ENCODE measurements at regions not wholly inside any gene's neighbourhood (a gene's known extent, or its start where the extent isn't known, plus 50 kb on each side); places are given as distances from the start of the nearest gene placed in this dataset.

DNA sequence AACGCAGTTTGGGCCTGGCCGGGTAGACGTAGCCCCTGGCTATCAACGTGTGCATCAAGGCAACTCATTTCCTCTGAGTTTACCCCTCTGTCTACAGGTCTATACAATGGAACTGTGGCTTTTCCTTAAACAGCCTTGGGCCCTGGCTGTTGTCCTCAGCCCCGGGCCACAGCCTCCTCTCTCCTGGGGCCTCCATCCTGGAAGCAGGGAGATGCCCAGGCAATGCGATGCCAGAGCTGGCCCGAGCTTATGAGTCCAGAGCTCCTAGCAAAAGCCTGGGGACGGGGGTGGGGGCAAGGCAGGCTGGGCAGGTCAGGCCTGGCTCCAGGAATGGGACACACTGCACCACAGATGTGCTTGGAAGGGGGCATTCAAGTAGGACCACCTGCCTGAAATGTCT is 89.6 kb upstream of the SMNDC1 start:
- in situ Hi-C loops (cut with MboI; ENCODE audit: low pct_unique_long_range_greater_than_20kb, low sequenced_read_pairs, unreplicated experiment): no loop called here
- TF ChIP-seq, protein P1, sequence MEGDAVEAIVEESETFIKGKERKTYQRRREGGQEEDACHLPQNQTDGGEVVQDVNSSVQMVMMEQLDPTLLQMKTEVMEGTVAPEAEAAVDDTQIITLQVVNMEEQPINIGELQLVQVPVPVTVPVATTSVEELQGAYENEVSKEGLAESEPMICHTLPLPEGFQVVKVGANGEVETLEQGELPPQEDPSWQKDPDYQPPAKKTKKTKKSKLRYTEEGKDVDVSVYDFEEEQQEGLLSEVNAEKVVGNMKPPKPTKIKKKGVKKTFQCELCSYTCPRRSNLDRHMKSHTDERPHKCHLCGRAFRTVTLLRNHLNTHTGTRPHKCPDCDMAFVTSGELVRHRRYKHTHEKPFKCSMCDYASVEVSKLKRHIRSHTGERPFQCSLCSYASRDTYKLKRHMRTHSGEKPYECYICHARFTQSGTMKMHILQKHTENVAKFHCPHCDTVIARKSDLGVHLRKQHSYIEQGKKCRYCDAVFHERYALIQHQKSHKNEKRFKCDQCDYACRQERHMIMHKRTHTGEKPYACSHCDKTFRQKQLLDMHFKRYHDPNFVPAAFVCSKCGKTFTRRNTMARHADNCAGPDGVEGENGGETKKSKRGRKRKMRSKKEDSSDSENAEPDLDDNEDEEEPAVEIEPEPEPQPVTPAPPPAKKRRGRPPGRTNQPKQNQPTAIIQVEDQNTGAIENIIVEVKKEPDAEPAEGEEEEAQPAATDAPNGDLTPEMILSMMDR (IDR thresholded peaks at IDR 0.05; ENCODE audit: extremely low read depth, insufficient read depth, missing control alignments): no peak
- no peak for DNase-seq (ENCODE audit: low spot score)

DNA sequence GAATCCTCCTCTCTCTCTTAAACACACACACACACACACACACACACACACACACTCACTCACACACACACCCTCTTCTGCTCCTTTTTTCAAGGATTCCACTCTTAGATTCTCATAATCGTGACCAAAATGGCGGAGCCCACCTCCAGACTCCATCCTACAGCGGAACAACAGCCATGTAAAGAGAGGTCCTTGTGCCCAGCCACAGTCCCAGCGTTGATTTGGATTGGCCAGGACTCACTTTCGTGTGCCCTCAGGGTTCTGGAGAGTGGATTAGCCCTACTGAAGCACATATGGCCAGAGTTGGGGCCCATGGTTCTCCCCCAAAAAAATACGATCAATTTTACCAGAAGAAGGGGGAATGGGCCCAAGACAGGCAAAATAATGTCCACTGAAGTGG is 90.2 kb upstream of the SMNDC1 start:
- TF ChIP-seq, protein P1 (IDR thresholded peaks at IDR 0.05; ENCODE audit: extremely low read depth, insufficient read depth, missing control alignments): no peak
- in situ Hi-C loops (cut with MboI; ENCODE audit: low pct_unique_long_range_greater_than_20kb, low sequenced_read_pairs, unreplicated experiment): no loop called here

GRCh38 chr10:110395350-110396283 is 90.9 kb upstream of the SMNDC1 start:
- TF ChIP-seq, protein P1 (IDR thresholded peaks at IDR 0.05; ENCODE audit: extremely low read depth, insufficient read depth, missing control alignments): no peak
- in situ Hi-C loops (cut with MboI; ENCODE audit: low pct_unique_long_range_greater_than_20kb, low sequenced_read_pairs, unreplicated experiment): no loop called here
- DNase-seq (ENCODE audit: low spot score): peak; percentile 73

More for the DNA sequence above, 90.2 kb upstream of the SMNDC1 start:
- no peak for DNase-seq (ENCODE audit: low spot score)

DNA sequence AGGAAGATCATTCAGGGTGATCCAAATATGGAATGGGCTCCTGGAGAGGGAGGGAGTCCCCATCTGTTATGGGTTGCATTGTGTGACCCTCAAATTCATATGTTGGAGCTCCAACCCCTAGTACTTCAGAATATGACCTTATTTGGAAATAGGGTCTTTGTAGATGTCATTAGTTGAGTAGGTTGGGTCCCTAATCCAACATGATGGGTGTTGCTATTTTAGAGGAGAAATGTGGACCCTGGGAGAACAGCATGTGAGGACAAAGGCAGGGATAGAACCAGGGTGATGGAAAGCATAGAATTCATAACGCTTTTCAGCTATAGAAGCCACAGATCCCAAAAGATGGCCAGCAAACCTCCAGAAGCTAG is 91.5 kb upstream of the SMNDC1 start:
- DNase-seq (ENCODE audit: low spot score): no peak
- in situ Hi-C loops (cut with MboI; ENCODE audit: low pct_unique_long_range_greater_than_20kb, low sequenced_read_pairs, unreplicated experiment): no loop called here
- TF ChIP-seq, protein P1 (IDR thresholded peaks at IDR 0.05; ENCODE audit: extremely low read depth, insufficient read depth, missing control alignments): no peak

DNA sequence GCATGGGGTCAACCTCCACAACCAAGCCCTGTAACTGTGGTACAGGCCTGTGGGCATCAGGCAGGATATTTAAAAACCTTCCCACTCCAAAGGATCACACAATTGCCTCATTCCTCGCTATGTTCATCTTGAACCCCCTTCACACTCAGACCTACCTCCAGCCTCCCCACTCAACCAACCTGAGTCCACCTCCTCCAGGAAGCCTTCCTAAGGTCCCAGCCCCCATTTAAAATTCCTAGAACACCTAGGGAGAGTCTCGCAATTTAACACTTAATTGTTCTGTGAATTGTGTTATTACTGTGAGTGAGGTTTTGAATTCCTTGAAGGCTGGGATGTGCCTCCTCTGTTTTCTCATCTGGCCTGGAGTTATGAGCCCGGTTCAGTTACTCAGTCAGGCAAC is 93.1 kb upstream of the SMNDC1 start:
- in situ Hi-C loops (cut with MboI; ENCODE audit: low pct_unique_long_range_greater_than_20kb, low sequenced_read_pairs, unreplicated experiment): no loop called here
- TF ChIP-seq, protein P1 (IDR thresholded peaks at IDR 0.05; ENCODE audit: extremely low read depth, insufficient read depth, missing control alignments): no peak
- DNase-seq (ENCODE audit: low spot score): no peak

GRCh38 chr10:110398419-110399105 is 93.8 kb upstream of the SMNDC1 start:
- DNase-seq (ENCODE audit: low spot score): no peak
- TF ChIP-seq, protein P1 (IDR thresholded peaks at IDR 0.05; ENCODE audit: extremely low read depth, insufficient read depth, missing control alignments): no peak
- in situ Hi-C loops (cut with MboI; ENCODE audit: low pct_unique_long_range_greater_than_20kb, low sequenced_read_pairs, unreplicated experiment): no loop called here
